Upper lobe of left lung (tissue), 4 donors: ENCODE measurements at regions not wholly inside any gene's neighbourhood (a gene's known extent, or its start where the extent isn't known, plus 50 kb on each side); places are given as distances from the start of the nearest gene placed in this dataset.

Source experiments
- EP300 ChIP-seq, 4 donors: sonication (generic); formaldehyde crosslinking; IDR thresholded peaks; one replicate each; pipeline ENCODE4 v1.5.1; 2017; ENCODE audit warnings: antibody characterized with exemption in 4 of 4, control low read depth in 2 of 4
- POLR2A ChIP-seq, 4 donors: fragments of 450-650 bp; IDR thresholded peaks; one replicate each; pipeline ENCODE4 v1.5.1; 2016 to 2017; ENCODE audit warnings: antibody characterized with exemption in 4 of 4, mild to moderate bottlenecking in 2 of 4
- POLR2AphosphoS5 ChIP-seq, 2 donors: sonication (generic); formaldehyde crosslinking; IDR thresholded peaks; one replicate each; pipeline ENCODE4 v1.5.1; 2017; ENCODE audit warnings: antibody characterized with exemption in 2 of 2
- TF ChIP-seq, protein P1 (sequence below), 6 experiments: fragments of 450-650 bp in 4 of 6; fragments of 200-600 bp in 2 of 6; sonication (generic) in 2 of 6; IDR thresholded peaks; one replicate each; pipeline ENCODE4 v1.5.1; 2016 to 2019; ENCODE audit warnings: antibody characterized with exemption in 6 of 6

DNA sequence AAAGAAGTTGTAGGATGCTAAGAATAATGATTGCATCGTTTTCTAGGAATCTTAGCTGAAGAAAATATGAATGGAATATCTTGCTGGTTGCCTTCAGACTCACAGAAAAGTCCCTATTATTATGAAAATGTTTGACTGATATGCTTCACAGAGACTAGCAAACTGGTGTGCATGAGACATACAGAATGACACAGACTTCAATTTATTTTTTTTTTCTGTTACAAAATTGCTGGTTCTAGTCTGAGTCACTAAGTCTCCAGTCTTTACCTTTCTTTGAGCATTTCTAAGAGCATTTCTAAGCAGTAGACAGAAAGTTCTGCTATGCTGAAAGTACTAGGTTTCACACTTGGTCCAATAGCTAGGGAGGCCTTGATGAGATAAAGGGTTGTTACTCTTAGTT lies 377.6 kb upstream of the ATP2B1 start:
- no peak for TF ChIP-seq POLR2AphosphoS5 (IDR thresholded peaks at IDR 0.05)
- TF ChIP-seq, protein P1, sequence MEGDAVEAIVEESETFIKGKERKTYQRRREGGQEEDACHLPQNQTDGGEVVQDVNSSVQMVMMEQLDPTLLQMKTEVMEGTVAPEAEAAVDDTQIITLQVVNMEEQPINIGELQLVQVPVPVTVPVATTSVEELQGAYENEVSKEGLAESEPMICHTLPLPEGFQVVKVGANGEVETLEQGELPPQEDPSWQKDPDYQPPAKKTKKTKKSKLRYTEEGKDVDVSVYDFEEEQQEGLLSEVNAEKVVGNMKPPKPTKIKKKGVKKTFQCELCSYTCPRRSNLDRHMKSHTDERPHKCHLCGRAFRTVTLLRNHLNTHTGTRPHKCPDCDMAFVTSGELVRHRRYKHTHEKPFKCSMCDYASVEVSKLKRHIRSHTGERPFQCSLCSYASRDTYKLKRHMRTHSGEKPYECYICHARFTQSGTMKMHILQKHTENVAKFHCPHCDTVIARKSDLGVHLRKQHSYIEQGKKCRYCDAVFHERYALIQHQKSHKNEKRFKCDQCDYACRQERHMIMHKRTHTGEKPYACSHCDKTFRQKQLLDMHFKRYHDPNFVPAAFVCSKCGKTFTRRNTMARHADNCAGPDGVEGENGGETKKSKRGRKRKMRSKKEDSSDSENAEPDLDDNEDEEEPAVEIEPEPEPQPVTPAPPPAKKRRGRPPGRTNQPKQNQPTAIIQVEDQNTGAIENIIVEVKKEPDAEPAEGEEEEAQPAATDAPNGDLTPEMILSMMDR (IDR thresholded peaks at IDR 0.05), result no peak
- TF ChIP-seq POLR2A (IDR thresholded peaks at IDR 0.05), result no peak
- TF ChIP-seq EP300 (IDR thresholded peaks at IDR 0.05), result no peak
